Caco-2 (cell line): ENCODE measurements at regions not wholly inside any gene's neighbourhood (a gene's known extent, or its start where the extent isn't known, plus 50 kb on each side); places are given as distances from the start of the nearest gene placed in this dataset.

Experiments
- BruUV-seq: library from RNA; stranded (reverse); fragments of 400-500 nt; replicated peaks from 2 replicates; lab custom pipeline; 2021; lab: Mats Ljungman, UMichigan
- CTCF ChIA-PET: fragments of 300-600 bp; sonication (Branson Sonifier 250); formaldehyde crosslinking; loops from one replicate; lab custom pipeline; 2022; ENCODE audit warnings: antibody characterized with exemption; lab: Charles Lee
- POLR2A ChIA-PET: fragments of 300-600 bp; sonication (Branson Sonifier 250); formaldehyde crosslinking; loops from one replicate; lab custom pipeline; 2022; ENCODE audit warnings: antibody characterized with exemption; lab: Charles Lee
- DNase-seq, 2 experiments: peaks; one replicate each; pipeline versions ENCODE4 v3.0.0 to v3.0.0-alpha.2; 2020 to 2022
- H3K27me3 ChIP-seq: replicated peaks from 2 replicates; pipeline ENCODE4 v1.6.0; 2011; ENCODE audit warnings: low read length; ENCODE audit not compliant: control insufficient read depth, insufficient read depth
- H3K36me3 ChIP-seq: 2 replicates; pipeline ENCODE4 v1.5.1; 2011; ENCODE audit warnings: low read length; ENCODE audit not compliant: control insufficient read depth, insufficient read depth
- H3K4me1 ChIP-seq: fragments of 250-450 bp; sonication (Bioruptor Pico); 2 replicates; pipeline ENCODE4 v1.5.1; 2020; ENCODE audit warnings: mild to moderate bottlenecking
- H3K4me3 ChIP-seq: 2 replicates; pipeline ENCODE4 v1.5.1; 2011; ENCODE audit warnings: low read depth, mild to moderate bottlenecking, control low read depth, low read length
- H3K9me3 ChIP-seq: fragments of 250-450 bp; sonication (Bioruptor Pico); 2 replicates; pipeline ENCODE4 v1.5.1; 2020; ENCODE audit warnings: mild to moderate bottlenecking, moderate library complexity
- H3K27ac Mint-ChIP-seq: one replicate; pipeline ENCODE4 v1.8.0; 2022; ENCODE audit warnings: mixed read lengths; ENCODE audit not compliant: unreplicated experiment
- H3K27me3 Mint-ChIP-seq: one replicate; pipeline ENCODE4 v1.8.0; 2022; ENCODE audit warnings: mixed read lengths; ENCODE audit not compliant: insufficient read depth, unreplicated experiment
- H3K36me3 Mint-ChIP-seq: one replicate; pipeline ENCODE4 v1.8.0; 2022; ENCODE audit warnings: mild to moderate bottlenecking, mixed read lengths; ENCODE audit not compliant: insufficient read depth, unreplicated experiment
- H3K4me1 Mint-ChIP-seq: one replicate; pipeline ENCODE4 v1.8.0; 2022; ENCODE audit warnings: low read depth, mixed read lengths; ENCODE audit not compliant: unreplicated experiment
- H3K4me3 Mint-ChIP-seq: one replicate; pipeline ENCODE4 v1.8.0; 2022; ENCODE audit warnings: mild to moderate bottlenecking, moderate library complexity, mixed read lengths; ENCODE audit not compliant: unreplicated experiment
- H3K9me3 Mint-ChIP-seq: one replicate; pipeline ENCODE4 v1.8.0; 2022; ENCODE audit warnings: mixed read lengths; ENCODE audit not compliant: unreplicated experiment
- intact Hi-C: fragments of 100-400 bp; cut with micrococcal nuclease; formaldehyde crosslinking; loops from one replicate; pipeline ENCODE4 v1.10.0; 2022; ENCODE audit not compliant: unreplicated experiment
- TF ChIP-seq, protein P1 (sequence below), 2 experiments: fragments of 200-600 bp in 1 of 2; IDR thresholded peaks; 1 replicate in 1 of 2; 2 replicates in 1 of 2; pipeline versions ENCODE4 v1.5.1 to v1.8.0; 2011 to 2022; ENCODE audit warnings: antibody characterized with exemption in 1 of 2, control low read depth in 1 of 2, inconsistent platforms in 1 of 2, low read depth in 1 of 2, low read length in 1 of 2, mild to moderate bottlenecking in 1 of 2, moderate library complexity in 1 of 2; ENCODE audit not compliant: insufficient read depth in 1 of 2, severe bottlenecking in 1 of 2, unreplicated experiment in 1 of 2

DNA sequence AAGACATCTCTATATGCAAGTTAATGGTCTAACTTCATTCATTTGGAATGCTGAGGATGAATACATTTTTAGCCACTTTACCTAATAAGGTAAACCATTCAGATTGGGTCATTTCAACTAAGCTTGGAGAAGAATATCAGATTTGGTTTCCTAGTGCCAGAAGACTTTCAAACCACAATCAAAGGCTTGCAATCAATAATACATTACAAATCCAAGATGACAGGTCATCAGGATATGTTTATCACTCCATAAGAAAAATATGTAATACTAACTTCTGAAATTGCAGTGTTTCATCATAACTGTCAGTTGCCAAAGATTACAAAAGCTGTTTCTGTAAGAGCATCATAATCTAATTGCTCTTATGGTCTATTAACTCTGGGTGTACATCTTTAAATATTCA, 654.0 kb downstream of the COL12A1 start:
- Histone ChIP-seq H3K9me3 (no peaks in the 10 kb centered on the region), H3K4me1 (no peaks in the 10 kb centered on the region), H3K27me3 (no peaks in the 10 kb centered on the region), H3K4me3 (no peak overlapping the region), H3K36me3 (no peaks in the 10 kb centered on the region)
- no peaks in the 10 kb centered on the region for H3K36me3 Mint-ChIP-seq
- ChIA-PET POLR2A (no interaction called here), CTCF (no interaction called here)
- H3K27ac Mint-ChIP-seq = no peak overlapping the region
- no TSS peak for BruUV-seq
- H3K27me3 Mint-ChIP-seq = no peaks in the 10 kb centered on the region
- H3K4me1 Mint-ChIP-seq = no peaks in the 10 kb centered on the region
- no peak overlapping the region for H3K4me3 Mint-ChIP-seq
- no peaks in the 10 kb centered on the region for H3K9me3 Mint-ChIP-seq
- TF ChIP-seq, protein P1, sequence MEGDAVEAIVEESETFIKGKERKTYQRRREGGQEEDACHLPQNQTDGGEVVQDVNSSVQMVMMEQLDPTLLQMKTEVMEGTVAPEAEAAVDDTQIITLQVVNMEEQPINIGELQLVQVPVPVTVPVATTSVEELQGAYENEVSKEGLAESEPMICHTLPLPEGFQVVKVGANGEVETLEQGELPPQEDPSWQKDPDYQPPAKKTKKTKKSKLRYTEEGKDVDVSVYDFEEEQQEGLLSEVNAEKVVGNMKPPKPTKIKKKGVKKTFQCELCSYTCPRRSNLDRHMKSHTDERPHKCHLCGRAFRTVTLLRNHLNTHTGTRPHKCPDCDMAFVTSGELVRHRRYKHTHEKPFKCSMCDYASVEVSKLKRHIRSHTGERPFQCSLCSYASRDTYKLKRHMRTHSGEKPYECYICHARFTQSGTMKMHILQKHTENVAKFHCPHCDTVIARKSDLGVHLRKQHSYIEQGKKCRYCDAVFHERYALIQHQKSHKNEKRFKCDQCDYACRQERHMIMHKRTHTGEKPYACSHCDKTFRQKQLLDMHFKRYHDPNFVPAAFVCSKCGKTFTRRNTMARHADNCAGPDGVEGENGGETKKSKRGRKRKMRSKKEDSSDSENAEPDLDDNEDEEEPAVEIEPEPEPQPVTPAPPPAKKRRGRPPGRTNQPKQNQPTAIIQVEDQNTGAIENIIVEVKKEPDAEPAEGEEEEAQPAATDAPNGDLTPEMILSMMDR (IDR thresholded peaks at IDR 0.05; ENCODE audit: insufficient read depth in 1 of 2, low read depth in 1 of 2, low read length in 1 of 2, severe bottlenecking in 1 of 2, unreplicated experiment in 1 of 2) = no peak
- intact Hi-C loops = no loop called here
- DNase-seq = no peak

GRCh38 chr6:74550821-74551220, 655.0 kb downstream of the COL12A1 start:
- POLR2A ChIA-PET = no interaction called here
- CTCF ChIA-PET = no interaction called here
- no peaks in the 10 kb centered on the region for H3K9me3 ChIP-seq
- no peaks in the 10 kb centered on the region for H3K27me3 ChIP-seq
- BruUV-seq = no TSS peak
- H3K4me3 ChIP-seq = no peak overlapping the region
- no peaks in the 10 kb centered on the region for H3K36me3 ChIP-seq
- Mint-ChIP-seq H3K4me1 (no peaks in the 10 kb centered on the region), H3K27ac (no peak overlapping the region), H3K4me3 (no peak overlapping the region), H3K27me3 (no peaks in the 10 kb centered on the region), H3K36me3 (no peaks in the 10 kb centered on the region), H3K9me3 (peaks cover 1% of the 10 kb centered on the region)
- intact Hi-C loops = no loop called here
- no peaks in the 10 kb centered on the region for H3K4me1 ChIP-seq
- no peak for DNase-seq
- TF ChIP-seq, protein P1 (IDR thresholded peaks at IDR 0.05; ENCODE audit: insufficient read depth in 1 of 2, low read depth in 1 of 2, low read length in 1 of 2, severe bottlenecking in 1 of 2, unreplicated experiment in 1 of 2) = no peak

DNA sequence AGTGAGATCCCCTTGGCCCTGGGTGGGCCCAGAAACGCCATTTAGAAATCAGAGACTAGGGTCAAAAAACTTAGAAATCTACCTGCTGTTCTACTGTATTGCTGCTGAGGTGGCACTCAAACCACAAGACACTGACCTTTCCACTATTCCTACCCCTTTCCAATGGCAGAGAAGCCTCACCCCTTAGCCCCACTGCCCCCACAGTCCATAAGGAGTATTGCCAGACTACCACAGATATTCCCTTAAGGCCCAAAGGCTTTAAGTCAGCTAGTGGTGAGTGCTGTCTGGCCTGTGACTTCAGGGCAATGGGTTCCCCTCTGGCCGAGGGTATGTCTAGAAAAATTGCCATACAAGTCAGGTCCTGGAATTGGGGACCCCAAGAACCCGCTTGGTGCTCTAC, 656.1 kb downstream of the COL12A1 start:
- CTCF ChIA-PET = no interaction called here
- Histone ChIP-seq H3K4me3 (no peak overlapping the region), H3K9me3 (no peaks in the 10 kb centered on the region), H3K27me3 (no peaks in the 10 kb centered on the region), H3K4me1 (no peaks in the 10 kb centered on the region), H3K36me3 (no peaks in the 10 kb centered on the region)
- no peak overlapping the region for H3K4me3 Mint-ChIP-seq
- no TSS peak for BruUV-seq
- no peak for DNase-seq
- H3K9me3 Mint-ChIP-seq = peaks cover 10% of the 10 kb centered on the region
- H3K27ac Mint-ChIP-seq = peak overlapping the region; percentile 28
- H3K27me3 Mint-ChIP-seq = no peaks in the 10 kb centered on the region
- POLR2A ChIA-PET = no interaction called here
- H3K4me1 Mint-ChIP-seq = no peaks in the 10 kb centered on the region
- TF ChIP-seq, protein P1 (IDR thresholded peaks at IDR 0.05; ENCODE audit: insufficient read depth in 1 of 2, low read depth in 1 of 2, low read length in 1 of 2, severe bottlenecking in 1 of 2, unreplicated experiment in 1 of 2) = no peak
- intact Hi-C loops = no loop called here
- no peaks in the 10 kb centered on the region for H3K36me3 Mint-ChIP-seq
